RPMI7951 (cell line): ENCODE measurements at regions not wholly inside any gene's neighbourhood (a gene's known extent, or its start where the extent isn't known, plus 50 kb on each side); places are given as distances from the start of the nearest gene placed in this dataset.
A peak's percentile ranks its signal among the peaks of the same experiment; 100 is the strongest.
"Not testable (repeated sequence)": the region's sequence is repeated elsewhere in the genome, so short reads cannot be mapped to it uniquely, and the experiment has no call there.

Source experiments
- DNase-seq: peaks from one replicate; pipeline ENCODE4 v3.0.0-alpha.2; 2012; ENCODE audit warnings: low read depth

DNA sequence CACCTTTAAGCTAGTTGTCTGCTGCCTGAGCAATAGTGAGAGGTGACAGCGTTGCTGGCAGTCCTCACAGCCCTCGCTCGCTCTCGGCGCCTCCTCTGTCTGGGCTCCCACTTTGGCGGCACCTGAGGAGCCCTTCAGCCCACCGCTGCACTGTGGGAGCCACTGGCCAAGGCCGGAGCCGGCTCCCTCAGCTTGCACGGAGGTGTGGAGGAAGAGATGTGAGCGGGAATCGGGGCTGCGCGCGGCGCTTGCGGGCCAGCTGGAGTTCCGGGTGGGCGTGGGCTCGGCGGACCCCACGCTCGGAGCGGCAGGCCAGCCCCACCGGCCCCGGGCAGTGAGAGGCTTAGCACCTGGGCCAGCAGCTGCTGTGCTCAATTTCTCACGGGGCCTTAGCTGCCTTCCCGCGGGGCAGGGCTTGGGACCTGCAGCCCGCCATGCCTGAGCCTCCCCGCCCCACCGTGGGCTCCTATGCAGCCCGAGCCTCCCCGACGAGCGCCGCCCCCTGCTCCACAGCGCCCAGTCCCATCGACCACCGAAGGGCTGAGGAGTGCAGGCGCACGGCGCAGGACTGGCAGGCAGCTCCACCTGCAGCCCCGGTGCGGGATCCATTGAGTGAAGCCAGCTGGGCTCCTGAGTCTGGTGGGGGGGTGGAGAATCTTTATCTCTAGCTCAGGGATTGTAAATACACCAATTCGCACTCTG, 1424.5 kb downstream of the EFNA5 start:
- DNase-seq, result not testable (repeated sequence)

DNA sequence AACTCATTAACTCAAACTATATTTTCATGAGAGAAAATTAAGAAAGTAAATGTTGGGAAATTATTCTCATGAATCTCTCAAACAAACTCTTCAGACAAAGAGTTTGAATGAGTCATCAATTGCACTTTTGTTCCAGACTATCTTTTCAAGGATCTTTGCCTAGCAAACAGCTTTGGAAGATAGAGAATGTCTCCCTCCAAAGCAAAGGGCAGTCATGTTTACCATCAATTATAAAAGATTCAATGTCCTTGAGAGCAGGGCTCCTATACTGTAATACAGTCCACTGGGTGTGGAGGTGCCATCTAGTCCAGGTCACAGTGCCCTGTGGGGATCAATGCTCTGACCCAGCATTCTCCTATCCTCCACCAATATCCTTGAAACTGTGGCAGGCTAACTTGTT, 1429.3 kb downstream of the EFNA5 start:
- no peak for DNase-seq

DNA sequence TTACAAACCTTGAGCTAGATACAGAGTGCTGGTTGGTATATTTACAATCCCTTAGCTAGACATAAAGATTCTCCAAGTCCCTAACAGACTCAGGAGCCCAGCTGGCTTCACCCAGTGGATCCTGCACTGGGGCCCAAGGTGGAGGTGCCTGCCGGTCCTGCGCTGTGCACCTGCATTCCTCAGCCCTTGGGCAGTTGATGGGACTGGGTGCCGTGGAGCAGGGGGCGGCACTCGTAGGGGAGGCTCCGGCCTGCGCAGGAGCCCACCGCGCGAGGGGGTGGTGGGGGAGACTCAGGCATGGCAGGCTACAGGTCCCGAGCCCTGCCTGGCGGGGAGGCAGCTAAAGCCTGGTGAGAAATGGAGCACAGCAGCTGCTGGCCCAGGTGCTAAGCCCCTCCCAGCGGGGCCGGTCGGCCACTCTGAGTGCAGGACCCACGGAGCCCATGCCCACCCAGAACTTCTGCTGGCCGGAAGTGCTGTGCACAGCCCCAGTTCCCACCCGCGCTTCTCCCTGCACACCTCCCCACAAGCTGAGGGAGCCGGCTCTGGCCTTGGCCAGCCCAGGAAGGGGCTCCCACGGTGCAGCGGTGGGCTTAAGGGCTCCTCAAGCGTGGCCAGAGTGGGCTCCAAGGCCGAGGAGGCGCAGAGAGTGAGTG, 1464.7 kb downstream of the EFNA5 start:
- no peak for DNase-seq

DNA sequence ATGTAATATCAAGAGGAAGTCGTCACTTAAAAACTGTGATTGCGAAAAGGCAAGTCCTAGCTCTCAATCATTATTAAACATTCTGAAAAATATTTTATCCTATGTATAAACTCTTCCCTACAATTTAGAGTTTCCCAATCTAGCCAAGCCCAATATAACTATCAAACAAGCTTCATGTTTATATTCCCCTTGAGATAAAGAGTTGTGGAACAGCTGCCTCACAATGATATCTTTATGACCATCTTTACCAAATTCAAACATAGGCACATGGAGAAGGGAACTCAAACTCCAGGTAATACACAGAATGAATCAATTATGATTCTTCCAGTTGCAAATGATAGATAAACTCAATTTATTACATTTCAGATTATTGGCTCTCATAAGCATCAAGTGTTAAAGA, 1468.7 kb downstream of the EFNA5 start:
- DNase-seq, result no peak

DNA sequence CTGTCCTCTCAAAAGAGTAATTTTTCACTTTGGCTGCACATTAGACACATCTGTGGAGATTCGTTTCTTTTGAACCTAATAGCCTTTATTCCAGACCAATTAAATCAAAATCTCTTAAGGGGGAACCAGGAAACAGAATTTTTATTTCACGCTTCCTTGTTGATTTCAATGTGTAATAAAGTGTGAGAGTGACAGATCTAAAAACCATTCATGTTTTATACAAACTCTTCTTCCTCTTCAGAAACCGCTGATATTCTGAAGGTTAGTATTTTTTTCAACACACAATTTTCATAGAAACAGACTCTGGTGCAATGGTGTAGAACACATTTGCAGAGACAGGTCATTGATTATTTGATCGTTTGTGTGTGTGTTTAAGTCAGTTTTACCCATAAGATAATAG, 1469.8 kb downstream of the EFNA5 start:
- DNase-seq, result no peak

DNA sequence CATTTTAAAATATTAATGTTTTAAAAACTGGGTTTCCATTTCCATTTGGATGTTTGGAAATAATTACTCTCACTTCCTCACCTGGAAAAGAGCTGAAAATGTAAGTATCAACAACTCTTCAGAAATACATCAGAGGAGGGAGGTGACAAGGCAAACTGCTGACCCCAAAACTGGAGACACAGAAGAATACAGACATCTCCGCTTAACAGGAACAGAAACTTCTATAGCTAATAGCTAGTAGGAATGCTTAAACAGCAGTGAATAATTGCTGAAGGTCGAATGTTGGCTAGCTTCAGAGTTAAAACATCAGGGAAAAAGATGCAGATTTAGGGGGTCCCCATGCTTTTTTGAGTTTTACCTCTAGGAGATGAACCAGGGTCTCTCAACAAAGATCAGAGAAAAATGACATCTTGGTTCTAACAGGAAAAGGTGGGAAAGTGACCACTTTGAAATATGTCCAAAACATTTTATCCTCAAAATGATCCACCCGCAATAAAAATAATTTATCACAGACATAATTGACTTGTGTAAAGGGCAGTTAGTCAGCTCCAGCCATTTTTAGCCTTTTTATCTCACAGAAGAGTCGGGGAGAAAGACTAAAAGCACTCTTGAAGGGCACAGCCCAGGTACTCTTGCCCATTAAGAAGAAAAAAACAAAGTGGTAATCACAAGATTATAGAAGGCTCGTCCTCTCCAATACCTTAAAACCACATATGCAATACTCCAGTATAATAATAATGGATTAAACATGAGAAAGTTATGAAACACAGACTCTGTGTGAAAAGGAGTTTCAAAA, 1474.9 kb downstream of the EFNA5 start:
- no peak for DNase-seq

DNA sequence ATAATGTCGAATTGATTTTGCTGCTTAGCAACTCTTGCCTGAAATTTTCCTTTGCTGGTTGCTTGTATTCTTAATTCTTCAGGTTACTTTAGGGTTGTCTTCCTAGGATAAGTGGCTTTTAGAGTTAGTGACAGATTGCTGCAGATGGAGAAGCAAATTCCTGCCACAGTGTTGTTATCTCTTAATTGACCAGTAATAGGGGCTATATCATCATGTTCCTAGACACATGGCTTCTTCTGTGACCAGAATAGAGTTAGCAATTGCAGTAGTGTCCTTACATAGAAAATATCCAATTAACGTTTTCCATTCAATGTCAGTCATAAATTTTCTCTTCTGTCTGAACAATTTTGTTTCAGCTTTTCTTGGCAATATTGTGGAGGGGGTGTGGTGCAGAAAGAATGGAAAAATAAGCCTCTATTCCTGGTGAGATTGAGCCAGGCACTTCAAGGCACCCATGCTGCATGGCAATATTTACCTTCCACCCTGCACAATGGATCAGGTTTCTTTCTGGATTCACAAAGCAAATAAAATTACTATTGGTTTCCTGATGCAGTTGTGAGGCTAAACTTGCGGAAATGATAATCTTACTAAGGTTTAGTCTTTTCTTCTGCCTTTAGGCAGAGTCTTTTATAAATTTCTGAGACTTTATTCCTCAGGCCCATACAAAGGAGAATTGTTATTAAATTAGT, 1481.5 kb downstream of the EFNA5 start:
- no peak for DNase-seq

DNA sequence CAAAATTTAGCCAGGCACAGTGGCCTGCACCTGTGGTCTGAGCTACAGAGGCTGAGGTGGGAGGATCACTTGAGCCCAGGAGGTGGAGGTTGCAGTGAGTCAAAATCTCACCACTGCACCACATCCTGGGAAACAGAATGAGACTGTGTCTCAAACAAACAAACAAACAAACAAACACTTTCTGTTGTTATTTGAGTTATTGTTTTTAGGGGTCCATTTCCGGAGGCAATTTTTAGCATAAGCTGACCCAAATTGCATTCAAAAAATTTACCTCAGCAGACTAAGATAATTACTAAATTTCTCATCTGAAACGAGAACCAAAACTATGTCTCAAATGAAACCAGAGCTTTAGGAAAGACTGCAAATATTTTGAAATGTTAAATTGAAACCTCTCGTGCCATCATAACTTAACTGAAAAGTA, 1485.1 kb downstream of the EFNA5 start:
- no peak for DNase-seq

DNA sequence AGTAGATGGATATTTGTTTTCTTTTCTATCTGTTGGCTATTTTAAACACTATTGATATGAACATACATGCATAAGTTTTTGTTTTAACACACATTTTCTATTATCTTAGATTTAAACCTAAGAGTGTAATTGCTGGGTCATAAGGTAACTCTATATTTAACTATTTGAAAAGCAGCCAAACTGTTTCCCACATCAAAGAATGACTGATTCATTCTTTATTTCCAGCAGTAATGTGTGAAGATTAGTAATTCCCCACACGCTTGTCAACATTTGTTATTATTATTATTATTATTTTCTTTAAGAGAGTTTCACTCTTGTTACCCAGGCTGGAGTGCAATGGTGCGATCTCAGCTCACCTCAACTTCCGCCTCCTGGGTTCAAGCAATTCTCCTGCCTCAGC, 1495.8 kb downstream of the EFNA5 start:
- peak; percentile 1 for DNase-seq

DNA sequence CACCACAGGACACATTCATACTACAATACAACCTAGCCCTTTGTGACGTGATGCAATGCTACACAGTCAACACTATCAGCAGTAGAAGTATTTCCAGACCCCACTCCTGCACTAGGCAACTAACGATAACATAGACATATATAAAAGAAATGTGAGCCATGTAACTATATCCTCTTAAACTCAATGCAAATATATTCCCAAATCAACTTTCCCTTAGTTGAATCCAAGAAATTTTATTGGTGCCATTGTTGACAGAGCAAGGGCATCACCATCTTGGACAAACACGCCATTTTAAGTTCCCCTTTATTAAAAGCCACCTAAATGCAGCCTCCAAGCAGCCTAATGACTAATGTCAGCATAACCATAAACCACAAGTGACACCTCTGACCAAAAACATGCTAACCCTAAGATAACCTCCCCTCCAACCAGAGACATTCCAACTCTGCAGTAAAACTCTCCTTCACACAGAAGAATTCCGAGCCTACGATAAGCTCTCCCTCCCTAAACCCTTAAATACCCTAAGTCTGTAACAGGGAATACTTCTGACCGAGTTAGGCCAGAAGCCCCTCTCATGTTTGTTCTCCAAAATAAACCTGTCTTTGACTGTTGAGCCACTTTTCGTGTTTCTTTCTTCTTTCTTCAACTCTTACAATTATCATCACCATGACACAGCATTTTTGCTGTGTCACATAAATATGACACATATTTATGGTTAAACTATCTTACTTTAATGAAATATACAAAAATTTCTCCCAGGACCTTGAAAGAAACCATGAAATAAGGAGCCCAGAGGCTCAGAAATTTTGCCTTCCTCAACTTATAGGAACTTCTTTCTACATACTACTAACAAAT, 1497.8 kb downstream of the EFNA5 start:
- DNase-seq, result no peak

DNA sequence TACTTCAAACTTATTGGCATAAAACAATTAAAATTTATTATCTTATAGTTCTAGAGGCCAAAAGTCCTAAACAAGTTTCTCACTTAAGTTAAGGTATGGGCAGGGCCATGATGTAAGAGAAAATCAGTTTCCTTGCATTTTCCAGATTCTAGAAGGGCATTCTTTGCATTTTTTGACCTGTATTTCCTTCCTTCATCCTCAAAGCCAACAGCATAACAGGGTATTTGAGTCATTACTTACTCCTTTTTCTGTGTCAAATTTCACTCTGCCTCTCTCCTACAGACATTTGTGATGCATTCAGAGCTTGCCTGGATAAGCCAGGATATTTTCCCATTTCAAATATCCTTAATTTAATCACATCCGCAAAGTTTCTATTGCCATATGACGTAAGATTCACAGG, 1499.0 kb downstream of the EFNA5 start:
- no peak for DNase-seq

DNA sequence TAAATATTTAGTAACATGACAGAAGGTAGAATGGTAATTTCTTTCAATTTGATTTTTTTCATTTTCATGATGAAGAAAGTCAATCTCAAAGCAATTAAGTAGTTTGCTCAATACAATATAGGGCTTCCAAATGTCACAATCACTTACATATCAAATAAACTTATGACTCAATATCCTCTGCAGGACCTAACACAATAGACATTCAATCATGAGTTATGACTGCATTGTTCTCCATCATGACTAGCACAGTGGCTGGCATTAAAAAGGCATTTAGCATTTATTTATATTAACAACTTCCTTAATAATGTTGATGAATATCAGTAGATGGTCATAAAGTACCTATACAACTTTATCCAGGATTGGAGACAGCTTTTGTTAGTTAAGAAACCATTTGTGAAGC, 1499.6 kb downstream of the EFNA5 start:
- no peak for DNase-seq

DNA sequence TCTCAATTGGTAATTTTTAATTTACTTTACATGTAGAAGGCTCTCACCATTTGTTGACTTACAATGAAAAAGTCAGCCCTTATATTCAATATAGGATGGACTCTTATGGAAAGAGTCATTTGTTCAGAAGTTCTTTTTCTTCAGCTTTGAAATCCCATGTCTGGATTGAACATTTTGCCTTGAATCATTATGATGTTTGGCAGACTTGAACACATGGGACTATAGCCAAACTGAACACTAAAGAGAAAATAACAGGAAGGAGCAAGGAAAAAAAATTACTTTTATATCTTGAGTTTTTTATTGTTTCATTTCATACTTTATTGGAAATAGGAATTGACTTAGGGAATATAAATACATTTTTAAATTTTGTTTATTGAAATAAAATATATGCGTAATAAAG, 1503.0 kb downstream of the EFNA5 start:
- DNase-seq, result no peak

DNA sequence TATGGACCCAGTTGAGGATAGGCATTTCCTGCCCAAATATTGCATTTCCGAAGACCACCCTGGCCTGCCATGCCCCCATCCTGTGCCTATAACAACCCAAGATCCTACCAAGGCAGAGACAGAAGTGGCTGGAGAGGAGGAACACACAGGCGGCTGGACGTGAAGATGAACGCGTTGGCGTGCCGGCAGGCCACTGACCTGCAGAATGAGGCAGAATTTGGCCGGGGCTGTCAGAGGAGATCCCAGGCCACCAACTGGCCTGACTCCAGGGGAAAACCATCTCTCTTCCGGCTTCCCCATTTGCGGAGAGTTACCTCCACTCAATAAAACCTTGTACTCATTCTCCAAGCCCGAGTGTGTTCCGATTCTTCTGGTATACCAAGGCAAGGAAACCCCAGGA, 1507.5 kb downstream of the EFNA5 start:
- no peak for DNase-seq

DNA sequence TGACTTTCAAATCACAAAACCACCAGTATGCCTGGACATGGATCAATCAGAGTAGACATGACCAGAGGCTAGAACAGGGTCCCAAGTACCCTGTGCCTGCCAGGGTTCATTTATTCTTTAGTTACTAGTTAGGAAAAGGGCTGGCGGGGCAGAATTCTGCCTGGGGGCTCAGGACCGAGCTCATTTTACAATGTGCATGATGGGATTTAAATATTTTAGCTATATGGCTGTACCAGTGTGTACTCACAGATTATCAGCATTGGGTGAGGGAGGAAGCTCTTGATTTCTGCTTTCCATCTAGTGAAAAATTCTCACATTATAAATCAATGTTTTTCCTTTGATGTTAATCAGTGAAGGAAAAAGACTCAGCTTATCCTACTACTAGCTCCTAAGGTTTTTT, 1511.1 kb downstream of the EFNA5 start:
- no peak for DNase-seq

DNA sequence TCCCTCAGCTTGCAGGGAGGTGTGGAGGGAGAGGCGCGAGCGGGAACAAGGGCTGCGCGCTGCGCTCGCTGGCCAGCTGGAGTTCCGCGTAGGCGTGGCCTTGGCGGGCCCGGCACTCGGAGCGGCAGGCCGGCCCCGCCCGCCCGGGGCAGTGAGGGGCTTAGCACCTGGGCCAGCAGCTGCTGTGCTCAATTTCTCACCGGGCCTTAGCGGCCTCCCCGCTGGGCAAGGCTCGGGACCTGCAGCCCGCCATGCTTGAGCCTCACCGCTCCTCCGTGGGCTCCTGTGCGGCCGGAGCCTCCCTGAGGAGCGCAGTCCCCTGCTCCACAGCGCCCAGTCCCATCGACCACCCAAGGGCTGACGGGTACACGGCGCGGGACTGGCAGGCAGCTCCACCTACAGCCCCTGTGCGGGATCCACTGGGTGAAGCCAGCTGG, 1516.4 kb downstream of the EFNA5 start:
- DNase-seq, result no peak

DNA sequence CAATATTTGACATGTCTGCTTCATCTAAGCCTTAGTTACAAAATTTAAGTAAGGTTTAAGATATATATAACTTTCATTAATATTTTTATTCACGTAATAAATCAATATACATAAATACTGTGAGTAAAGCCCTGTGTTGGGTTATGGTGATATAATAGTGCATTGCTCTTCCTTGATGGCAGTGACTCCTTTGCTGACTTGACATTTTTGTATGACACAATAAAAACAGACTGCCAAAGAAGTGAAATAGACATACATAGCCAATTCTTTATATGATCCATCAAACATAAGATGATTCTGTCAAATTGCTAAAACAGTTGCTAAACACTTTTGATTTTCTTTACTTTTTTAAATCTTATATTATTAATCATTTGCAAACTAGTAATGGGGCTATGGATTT, 1518.2 kb downstream of the EFNA5 start:
- no peak for DNase-seq

DNA sequence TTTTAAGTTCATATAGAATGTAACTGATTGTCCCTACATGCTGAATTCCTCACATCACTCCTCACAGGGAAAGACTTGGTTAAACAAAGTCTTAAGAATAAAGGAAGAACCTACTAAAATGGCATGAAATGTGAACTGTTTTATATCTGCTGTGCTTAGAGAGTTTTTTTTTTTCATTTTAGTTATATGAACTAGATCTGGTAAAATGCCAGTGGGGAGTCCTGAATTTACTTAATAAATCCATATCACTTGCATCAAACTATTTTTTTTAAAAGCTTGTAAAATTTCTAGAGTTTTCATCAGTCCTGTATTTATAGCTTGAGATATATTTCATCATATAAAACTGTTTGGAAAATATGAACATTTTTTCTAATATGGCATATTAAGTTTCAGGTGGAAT, 1528.6 kb downstream of the EFNA5 start:
- no peak for DNase-seq

DNA sequence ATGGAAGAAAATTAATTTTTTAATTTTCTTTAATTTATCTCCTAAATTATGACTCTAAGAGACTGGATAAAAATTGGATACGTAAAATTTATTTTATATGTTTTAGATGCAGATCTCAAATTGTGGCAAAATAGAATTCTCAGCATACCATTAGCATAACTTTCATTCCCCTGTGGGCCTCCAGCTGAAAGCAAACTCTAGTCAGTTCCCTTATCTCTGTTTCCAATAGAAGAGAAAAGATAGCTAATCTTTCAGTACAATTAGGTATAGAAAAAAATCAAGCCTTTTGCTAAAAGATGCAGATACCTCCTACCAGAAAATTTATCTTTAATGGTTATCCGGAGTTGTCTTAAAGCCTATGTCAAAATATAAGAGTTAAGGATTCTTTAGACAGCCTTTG, 1530.6 kb downstream of the EFNA5 start:
- DNase-seq, result no peak

DNA sequence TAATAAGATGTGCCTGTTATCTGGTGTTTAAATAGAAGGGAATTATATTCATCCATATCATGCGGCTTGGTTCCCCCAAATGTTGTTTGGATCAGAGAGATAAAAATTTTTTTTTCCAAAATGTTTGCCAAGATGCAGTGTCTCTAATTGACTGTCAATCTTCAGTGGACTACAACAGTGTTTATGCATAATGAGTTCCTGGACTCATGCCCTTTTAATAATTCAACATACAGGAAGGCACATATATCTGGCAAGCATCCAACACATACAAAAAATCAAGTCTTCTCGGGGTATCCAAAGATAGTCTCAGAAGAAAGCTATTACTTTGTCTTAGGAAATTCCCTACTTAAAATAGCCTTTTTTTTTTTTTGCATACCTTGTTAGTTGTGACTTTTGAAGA, 1534.7 kb downstream of the EFNA5 start:
- DNase-seq, result no peak

DNA sequence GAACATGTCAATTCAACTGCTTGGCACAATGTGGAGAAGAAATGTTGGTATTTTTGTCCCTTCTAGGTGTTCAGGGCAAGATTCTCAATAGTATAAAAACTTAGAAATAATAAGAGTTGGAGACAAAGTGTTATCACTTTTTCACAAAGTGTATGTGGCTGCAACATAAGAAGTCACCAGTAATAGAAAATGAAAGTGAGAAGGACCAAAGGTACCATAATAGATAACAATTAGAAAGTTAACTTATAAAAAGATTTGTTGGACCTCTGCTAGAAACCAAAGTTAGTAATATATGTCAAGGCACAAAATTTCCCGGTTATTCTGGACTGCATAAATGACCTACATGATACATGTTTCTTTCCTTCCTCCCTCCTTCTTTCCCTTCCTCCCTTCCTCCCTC, 1535.3 kb downstream of the EFNA5 start:
- no peak for DNase-seq
